Kidney epithelial cell (primary cell): ENCODE measurements at regions not wholly inside any gene's neighbourhood (a gene's known extent, or its start where the extent isn't known, plus 50 kb on each side); places are given as distances from the start of the nearest gene placed in this dataset.

Source experiments
- DNase-seq: peaks from one replicate; pipeline ENCODE4 v3.0.0-alpha.2; 2010; ENCODE audit warnings: low read depth
- H3K27me3 ChIP-seq: 2 replicates; pipeline ENCODE4 v1.6.0; 2011; ENCODE audit warnings: low read length; ENCODE audit not compliant: control insufficient read depth, insufficient read depth
- H3K36me3 ChIP-seq: 2 replicates; pipeline ENCODE4 v1.5.1; 2011; ENCODE audit warnings: low read length; ENCODE audit not compliant: control insufficient read depth, insufficient read depth
- H3K4me3 ChIP-seq: 2 replicates; pipeline ENCODE4 v1.5.1; 2011; ENCODE audit warnings: low read depth, mild to moderate bottlenecking, control low read depth, low read length
- CTCF ChIP-seq: IDR thresholded peaks from 2 replicates; pipeline ENCODE4 v1.5.1; 2011; ENCODE audit warnings: mild to moderate bottlenecking, moderate library complexity, low read length, control low read depth, inconsistent platforms; ENCODE audit not compliant: insufficient read depth, poor library complexity, severe bottlenecking

GRCh38 chr10:2124135-2124534, 386.8 kb upstream of the ADARB2 start:
- TF ChIP-seq CTCF: no peak
- Histone ChIP-seq H3K27me3 (no peaks in the 10 kb centered on the region), H3K4me3 (no peak overlapping the region), H3K36me3 (no peaks in the 10 kb centered on the region)
- no peak for DNase-seq

- no peaks in the 10 kb centered on the region for H3K36me3 ChIP-seq
- TF ChIP-seq CTCF: no peak
- no peak overlapping the region for H3K4me3 ChIP-seq
- no peak for DNase-seq
- no peaks in the 10 kb centered on the region for H3K27me3 ChIP-seq
Measured at GRCh38 chr10:2122431-2123124, 385.3 kb upstream of the ADARB2 start.

GRCh38 chr10:2121929-2122328, 384.6 kb upstream of the ADARB2 start:
- TF ChIP-seq CTCF: no peak
- Histone ChIP-seq H3K4me3 (no peak overlapping the region), H3K36me3 (no peaks in the 10 kb centered on the region), H3K27me3 (no peaks in the 10 kb centered on the region)
- no peak for DNase-seq

GRCh38 chr10:2121315-2121714, 384.0 kb upstream of the ADARB2 start:
- no peak for DNase-seq
- no peak for TF ChIP-seq CTCF
- Histone ChIP-seq H3K4me3 (no peak overlapping the region), H3K36me3 (no peaks in the 10 kb centered on the region), H3K27me3 (no peaks in the 10 kb centered on the region)

GRCh38 chr10:2120746-2121145, 383.4 kb upstream of the ADARB2 start:
- no peak for DNase-seq
- Histone ChIP-seq H3K27me3 (no peaks in the 10 kb centered on the region), H3K4me3 (no peak overlapping the region), H3K36me3 (no peaks in the 10 kb centered on the region)
- TF ChIP-seq CTCF: no peak

- TF ChIP-seq CTCF: no peak
- Histone ChIP-seq H3K36me3 (no peaks in the 10 kb centered on the region), H3K27me3 (no peaks in the 10 kb centered on the region), H3K4me3 (no peak overlapping the region)
- peak; percentile 32 for DNase-seq
Measured at GRCh38 chr10:2119316-2119715, 382.0 kb upstream of the ADARB2 start.
